ENCODE measurements at regions not wholly inside any gene's neighbourhood (a gene's known extent, or its start where the extent isn't known, plus 50 kb on each side); places are given as distances from the start of the nearest gene placed in this dataset.

GRCh38 chr1:204818998-204819397 lies 51.7 kb upstream of the NFASC start:
- intact Hi-C loops (cut with micrococcal nuclease) = no loop called here

- intact Hi-C loops (cut with micrococcal nuclease) = no loop called here
These were observed 51.2 kb upstream of the NFASC start for GRCh38 chr1:204819495-204819894.

All from T-helper 1 cell treated with Interleukin-12 subunit alpha and Interleukin-12 subunit beta and Interleukin-4 antibody, amounts not matched to agents 30 ng/mL and 1 ng/mL, for 36 hours (primary cell).